SK-N-SH (cell line): ENCODE measurements at regions not wholly inside any gene's neighbourhood (a gene's known extent, or its start where the extent isn't known, plus 50 kb on each side); places are given as distances from the start of the nearest gene placed in this dataset.

ENCODE experiments used
- CTCF ChIA-PET: fragments of 300-600, 350-600 bp; formaldehyde crosslinking; extraction: SDS; loops from one replicate; lab custom pipeline; 2021; lab: Yijun Ruan, JAX
- POLR2A ChIA-PET: fragments of 350-600 bp; sonication (Branson Sonifier 250); formaldehyde crosslinking; extraction: SDS; loops from one replicate; lab custom pipeline; 2020; ENCODE audit warnings: antibody characterized with exemption, inconsistent platforms; lab: Yijun Ruan, JAX
- DNase-seq: peaks from one replicate; pipeline ENCODE4 v3.0.0; 2012
- H2AFZ ChIP-seq: fragments of 200-600 bp; sonication (generic); 2 replicates; pipeline ENCODE4 v1.8.1; 2016; ENCODE audit warnings: antibody characterized with exemption, mild to moderate bottlenecking, low read depth
- H3F3A ChIP-seq: fragments of 200-600 bp; sonication (generic); replicated peaks from 2 replicates; pipeline ENCODE3; 2016; ENCODE audit warnings: antibody characterized with exemption, mild to moderate bottlenecking; ENCODE audit not compliant: insufficient read depth
- H3K27ac ChIP-seq, 2 experiments: fragments of 200-500 bp in 1 of 2; fragments of 200-600 bp in 1 of 2; sonication (Bioruptor generic) in 1 of 2; sonication (generic), shearing (Covaris generic) in 1 of 2; 2 replicates each; pipeline versions ENCODE4 v1.5.1 to v1.6.1; 2014 to 2016; ENCODE audit warnings: low read depth in 2 of 2, inconsistent platforms in 1 of 2, low read length in 1 of 2, mild to moderate bottlenecking in 1 of 2, mixed read lengths in 1 of 2
- H3K27me3 ChIP-seq: fragments of 200-600 bp; sonication (generic), shearing (Covaris generic); 2 replicates; pipeline ENCODE4 v1.6.1; 2016; ENCODE audit warnings: mixed run types; ENCODE audit not compliant: insufficient read depth
- H3K36me3 ChIP-seq, 2 experiments: fragments of 200-500 bp in 1 of 2; fragments of 200-600 bp in 1 of 2; sonication (Bioruptor generic) in 1 of 2; sonication (generic) in 1 of 2; replicated peaks in 1 of 2; 2 replicates each; pipeline versions ENCODE3 to v1.5.1; 2014 to 2016; ENCODE audit warnings: low read length in 1 of 2, mild to moderate bottlenecking in 1 of 2; ENCODE audit not compliant: insufficient read depth in 2 of 2, control insufficient read depth in 1 of 2
- H3K4me1 ChIP-seq, 2 experiments: fragments of 200-500 bp in 1 of 2; fragments of 200-600 bp in 1 of 2; sonication (Bioruptor generic) in 1 of 2; sonication (generic), shearing (Covaris generic) in 1 of 2; 2 replicates each; pipeline versions ENCODE4 v1.5.1 to v1.6.1; 2014 to 2016; ENCODE audit warnings: low read depth in 1 of 2, low read length in 1 of 2, mixed run types in 1 of 2; ENCODE audit not compliant: insufficient read depth in 2 of 2, control insufficient read depth in 1 of 2
- H3K4me2 ChIP-seq: fragments of 200-600 bp; sonication (generic), shearing (Covaris generic); 2 replicates; pipeline ENCODE4 v1.6.1; 2017; ENCODE audit warnings: mixed run types
- H3K4me3 ChIP-seq, 2 experiments: fragments of 200-500 bp in 1 of 2; fragments of 200-600 bp in 1 of 2; sonication (Bioruptor generic) in 1 of 2; sonication (generic), shearing (Covaris generic) in 1 of 2; 2 replicates each; pipeline versions ENCODE4 v1.5.1 to v1.8.1; 2014 to 2016; ENCODE audit warnings: low read depth in 2 of 2, inconsistent platforms in 1 of 2, low read length in 1 of 2, mild to moderate bottlenecking in 1 of 2, mixed read lengths in 1 of 2, moderate library complexity in 1 of 2
- H3K79me2 ChIP-seq: fragments of 200-600 bp; sonication (generic); 2 replicates; pipeline ENCODE4 v1.8.1; 2017; ENCODE audit warnings: mild to moderate bottlenecking; ENCODE audit not compliant: insufficient read depth
- H3K9ac ChIP-seq: fragments of 200-600 bp; sonication (generic); 2 replicates; pipeline ENCODE4 v1.6.1; 2017; ENCODE audit warnings: mixed run types
- H3K9me2 ChIP-seq: fragments of 200-600 bp; sonication (generic); 2 replicates; pipeline ENCODE4 v1.6.1; 2017; ENCODE audit warnings: mixed run types
- H3K9me3 ChIP-seq: fragments of 200-600 bp; sonication (generic); 2 replicates; pipeline ENCODE4 v1.6.1; 2017; ENCODE audit warnings: mixed run types, mild to moderate bottlenecking, moderate library complexity
- H4K20me1 ChIP-seq: fragments of 200-600 bp; sonication (generic); 2 replicates; pipeline ENCODE4 v1.6.1; 2017; ENCODE audit warnings: mild to moderate bottlenecking, mixed run types; ENCODE audit not compliant: insufficient read depth
- CHD2 ChIP-seq: fragments of 150-350 bp; IDR thresholded peaks from 2 replicates; pipeline ENCODE4 v1.6.1; 2018; ENCODE audit warnings: low read length; ENCODE audit not compliant: partially characterized antibody
- FOSL2 ChIP-seq: IDR thresholded peaks from 2 replicates; pipeline ENCODE4 v1.4.0; 2012; ENCODE audit warnings: low read depth, mild to moderate bottlenecking, moderate library complexity, borderline replicate concordance
- FOXM1 ChIP-seq: IDR thresholded peaks from 2 replicates; pipeline ENCODE4 v1.4.0; 2012; ENCODE audit warnings: low read depth, mild to moderate bottlenecking
- GATA2 ChIP-seq: sonication (generic); formaldehyde crosslinking; IDR thresholded peaks from 2 replicates; pipeline ENCODE4 v1.5.0; 2020; ENCODE audit warnings: mild to moderate bottlenecking, missing genetic modification reagents
- JUND ChIP-seq: IDR thresholded peaks from 2 replicates; pipeline ENCODE4 v1.4.0; 2012
- MEF2A ChIP-seq: IDR thresholded peaks from 2 replicates; pipeline ENCODE4 v1.4.0; 2012; ENCODE audit warnings: low read depth, borderline replicate concordance
- RCOR1 ChIP-seq: fragments of 150-350 bp; IDR thresholded peaks from 2 replicates; pipeline ENCODE4 v1.6.1; 2017; ENCODE audit warnings: antibody characterized with exemption, low read length
- RXRA ChIP-seq: IDR thresholded peaks from 2 replicates; pipeline ENCODE4 v1.4.0; 2012; ENCODE audit warnings: low read depth, mild to moderate bottlenecking, borderline replicate concordance
- SIN3A ChIP-seq: IDR thresholded peaks from 2 replicates; pipeline ENCODE4 v1.6.1; 2012; ENCODE audit warnings: low read depth, mild to moderate bottlenecking, low read length, moderate library complexity, borderline replicate concordance
- WGBS: methylation state at CpG from one replicate; pipeline ENCODE4 v1.1.6; 2017; ENCODE audit warnings: low lambda C conversion rate; 5-methylcytosine and 5-hydroxymethylcytosine counted together
- TF ChIP-seq, protein P1 (sequence below): IDR thresholded peaks from 2 replicates; pipeline ENCODE4 v1.6.1; 2012; ENCODE audit warnings: mild to moderate bottlenecking, low read depth, low read length, moderate library complexity
- TF ChIP-seq, protein P2 (sequence below): IDR thresholded peaks from 2 replicates; pipeline ENCODE4 v1.4.0; 2012; ENCODE audit warnings: low read depth, borderline replicate concordance
- TF ChIP-seq, protein P3 (sequence below): IDR thresholded peaks from 2 replicates; pipeline ENCODE4; 2012
- TF ChIP-seq, protein P4 (sequence below): IDR thresholded peaks from 2 replicates; pipeline ENCODE4 v1.4.0; 2012; ENCODE audit warnings: low read depth
- TF ChIP-seq, protein P5 (sequence below): IDR thresholded peaks from 2 replicates; pipeline ENCODE4 v1.4.0; 2012; ENCODE audit warnings: low read depth, borderline replicate concordance

DNA sequence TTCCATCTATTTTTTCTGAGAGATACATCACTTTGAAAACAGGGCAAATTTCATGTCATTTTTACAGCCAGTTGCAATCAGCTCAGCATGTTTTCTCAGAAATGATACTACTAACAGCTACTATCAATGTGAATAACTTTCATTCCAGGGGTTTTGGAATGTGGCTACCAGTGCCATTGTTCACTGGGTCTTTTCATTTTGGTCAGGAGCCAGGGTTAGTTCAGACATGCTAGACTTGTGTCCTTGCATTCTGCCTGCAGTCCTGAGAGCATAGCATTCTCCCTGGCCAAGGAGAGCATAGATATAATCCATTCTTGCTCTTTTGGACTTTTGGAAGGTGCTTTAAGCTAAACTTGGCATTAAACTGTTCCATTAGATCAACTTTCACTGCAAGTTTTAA is 160.9 kb upstream of the NEBL start (continued):
- TF ChIP-seq, protein P1, sequence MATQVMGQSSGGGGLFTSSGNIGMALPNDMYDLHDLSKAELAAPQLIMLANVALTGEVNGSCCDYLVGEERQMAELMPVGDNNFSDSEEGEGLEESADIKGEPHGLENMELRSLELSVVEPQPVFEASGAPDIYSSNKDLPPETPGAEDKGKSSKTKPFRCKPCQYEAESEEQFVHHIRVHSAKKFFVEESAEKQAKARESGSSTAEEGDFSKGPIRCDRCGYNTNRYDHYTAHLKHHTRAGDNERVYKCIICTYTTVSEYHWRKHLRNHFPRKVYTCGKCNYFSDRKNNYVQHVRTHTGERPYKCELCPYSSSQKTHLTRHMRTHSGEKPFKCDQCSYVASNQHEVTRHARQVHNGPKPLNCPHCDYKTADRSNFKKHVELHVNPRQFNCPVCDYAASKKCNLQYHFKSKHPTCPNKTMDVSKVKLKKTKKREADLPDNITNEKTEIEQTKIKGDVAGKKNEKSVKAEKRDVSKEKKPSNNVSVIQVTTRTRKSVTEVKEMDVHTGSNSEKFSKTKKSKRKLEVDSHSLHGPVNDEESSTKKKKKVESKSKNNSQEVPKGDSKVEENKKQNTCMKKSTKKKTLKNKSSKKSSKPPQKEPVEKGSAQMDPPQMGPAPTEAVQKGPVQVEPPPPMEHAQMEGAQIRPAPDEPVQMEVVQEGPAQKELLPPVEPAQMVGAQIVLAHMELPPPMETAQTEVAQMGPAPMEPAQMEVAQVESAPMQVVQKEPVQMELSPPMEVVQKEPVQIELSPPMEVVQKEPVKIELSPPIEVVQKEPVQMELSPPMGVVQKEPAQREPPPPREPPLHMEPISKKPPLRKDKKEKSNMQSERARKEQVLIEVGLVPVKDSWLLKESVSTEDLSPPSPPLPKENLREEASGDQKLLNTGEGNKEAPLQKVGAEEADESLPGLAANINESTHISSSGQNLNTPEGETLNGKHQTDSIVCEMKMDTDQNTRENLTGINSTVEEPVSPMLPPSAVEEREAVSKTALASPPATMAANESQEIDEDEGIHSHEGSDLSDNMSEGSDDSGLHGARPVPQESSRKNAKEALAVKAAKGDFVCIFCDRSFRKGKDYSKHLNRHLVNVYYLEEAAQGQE = no peak
- TF ChIP-seq MEF2A = no peak
- TF ChIP-seq, protein P2, sequence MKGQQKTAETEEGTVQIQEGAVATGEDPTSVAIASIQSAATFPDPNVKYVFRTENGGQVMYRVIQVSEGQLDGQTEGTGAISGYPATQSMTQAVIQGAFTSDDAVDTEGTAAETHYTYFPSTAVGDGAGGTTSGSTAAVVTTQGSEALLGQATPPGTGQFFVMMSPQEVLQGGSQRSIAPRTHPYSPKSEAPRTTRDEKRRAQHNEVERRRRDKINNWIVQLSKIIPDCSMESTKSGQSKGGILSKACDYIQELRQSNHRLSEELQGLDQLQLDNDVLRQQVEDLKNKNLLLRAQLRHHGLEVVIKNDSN = no peak
- TF ChIP-seq, protein P3, sequence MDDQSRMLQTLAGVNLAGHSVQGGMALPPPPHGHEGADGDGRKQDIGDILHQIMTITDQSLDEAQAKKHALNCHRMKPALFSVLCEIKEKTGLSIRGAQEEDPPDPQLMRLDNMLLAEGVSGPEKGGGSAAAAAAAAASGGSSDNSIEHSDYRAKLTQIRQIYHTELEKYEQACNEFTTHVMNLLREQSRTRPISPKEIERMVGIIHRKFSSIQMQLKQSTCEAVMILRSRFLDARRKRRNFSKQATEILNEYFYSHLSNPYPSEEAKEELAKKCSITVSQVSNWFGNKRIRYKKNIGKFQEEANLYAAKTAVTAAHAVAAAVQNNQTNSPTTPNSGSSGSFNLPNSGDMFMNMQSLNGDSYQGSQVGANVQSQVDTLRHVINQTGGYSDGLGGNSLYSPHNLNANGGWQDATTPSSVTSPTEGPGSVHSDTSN = no peak
- TF ChIP-seq RXRA = no peak
- TF ChIP-seq JUND = no peak
- TF ChIP-seq, protein P4, sequence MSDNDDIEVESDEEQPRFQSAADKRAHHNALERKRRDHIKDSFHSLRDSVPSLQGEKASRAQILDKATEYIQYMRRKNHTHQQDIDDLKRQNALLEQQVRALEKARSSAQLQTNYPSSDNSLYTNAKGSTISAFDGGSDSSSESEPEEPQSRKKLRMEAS = no peak

DNA sequence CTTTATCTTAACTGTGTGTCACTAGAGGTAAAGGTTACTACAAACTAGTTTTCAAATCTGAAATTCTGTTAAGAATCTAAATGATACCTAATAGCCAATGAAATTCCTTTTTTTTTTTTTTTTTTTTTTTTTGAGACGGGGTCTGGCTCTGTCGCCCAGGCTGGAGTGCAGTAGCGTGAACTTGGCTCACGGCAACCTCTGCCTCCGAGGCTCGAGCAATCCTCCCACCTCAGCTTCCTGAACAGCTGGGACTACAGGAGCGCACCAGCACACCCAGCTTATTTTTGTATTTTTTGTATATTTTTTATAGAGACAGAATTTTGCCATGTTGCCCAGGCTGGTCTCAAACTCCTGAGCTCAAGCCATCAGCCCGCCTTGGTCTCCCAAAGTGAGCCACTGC is 160.3 kb upstream of the NEBL start:
- H4K20me1 ChIP-seq = no peaks in the 10 kb centered on the region
- H3K9me3 ChIP-seq = peaks cover 6% of the 10 kb centered on the region
- H3K4me1 ChIP-seq = peaks cover 0 to 6% of the 10 kb centered on the region in 2 experiments; a peak in 1 of 4 replicates
- no peak overlapping the region for H3K27ac ChIP-seq
- 78% methylated on average over 8 of the region's 8 CpGs for WGBS
- H3K36me3 ChIP-seq = no peaks in the 10 kb centered on the region
- POLR2A ChIA-PET = no interaction called here
- no peak overlapping the region for H2AFZ ChIP-seq
- CTCF ChIA-PET = interaction anchor here (1.5 kb wide), 1 partner anchor 11 kb away, joined by 5 read pairs; no protein-coding TSS in a partner anchor
- H3K79me2 ChIP-seq = no peaks in the 10 kb centered on the region
- no peak for DNase-seq
- no peaks in the 10 kb centered on the region for H3F3A ChIP-seq
- no peaks in the 10 kb centered on the region for H3K9me2 ChIP-seq
- H3K4me2 ChIP-seq = no peak overlapping the region
- no peak overlapping the region for H3K4me3 ChIP-seq
- no peak overlapping the region for H3K9ac ChIP-seq
- no peaks in the 10 kb centered on the region for H3K27me3 ChIP-seq
- TF ChIP-seq, protein P3 = no peak
- TF ChIP-seq RXRA (no peak), CHD2 (no peak), SIN3A (no peak), FOSL2 (no peak), RCOR1 (no peak), FOXM1 (no peak), GATA2 (CRISPR knock-in tag) (no peak)
- TF ChIP-seq, protein P5, sequence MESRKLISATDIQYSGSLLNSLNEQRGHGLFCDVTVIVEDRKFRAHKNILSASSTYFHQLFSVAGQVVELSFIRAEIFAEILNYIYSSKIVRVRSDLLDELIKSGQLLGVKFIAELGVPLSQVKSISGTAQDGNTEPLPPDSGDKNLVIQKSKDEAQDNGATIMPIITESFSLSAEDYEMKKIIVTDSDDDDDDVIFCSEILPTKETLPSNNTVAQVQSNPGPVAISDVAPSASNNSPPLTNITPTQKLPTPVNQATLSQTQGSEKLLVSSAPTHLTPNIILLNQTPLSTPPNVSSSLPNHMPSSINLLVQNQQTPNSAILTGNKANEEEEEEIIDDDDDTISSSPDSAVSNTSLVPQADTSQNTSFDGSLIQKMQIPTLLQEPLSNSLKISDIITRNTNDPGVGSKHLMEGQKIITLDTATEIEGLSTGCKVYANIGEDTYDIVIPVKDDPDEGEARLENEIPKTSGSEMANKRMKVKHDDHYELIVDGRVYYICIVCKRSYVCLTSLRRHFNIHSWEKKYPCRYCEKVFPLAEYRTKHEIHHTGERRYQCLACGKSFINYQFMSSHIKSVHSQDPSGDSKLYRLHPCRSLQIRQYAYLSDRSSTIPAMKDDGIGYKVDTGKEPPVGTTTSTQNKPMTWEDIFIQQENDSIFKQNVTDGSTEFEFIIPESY = no peak
- TF ChIP-seq, protein P1 = no peak
